ENCODE measurements at regions not wholly inside any gene's neighbourhood (a gene's known extent, or its start where the extent isn't known, plus 50 kb on each side); places are given as distances from the start of the nearest gene placed in this dataset.

DNA sequence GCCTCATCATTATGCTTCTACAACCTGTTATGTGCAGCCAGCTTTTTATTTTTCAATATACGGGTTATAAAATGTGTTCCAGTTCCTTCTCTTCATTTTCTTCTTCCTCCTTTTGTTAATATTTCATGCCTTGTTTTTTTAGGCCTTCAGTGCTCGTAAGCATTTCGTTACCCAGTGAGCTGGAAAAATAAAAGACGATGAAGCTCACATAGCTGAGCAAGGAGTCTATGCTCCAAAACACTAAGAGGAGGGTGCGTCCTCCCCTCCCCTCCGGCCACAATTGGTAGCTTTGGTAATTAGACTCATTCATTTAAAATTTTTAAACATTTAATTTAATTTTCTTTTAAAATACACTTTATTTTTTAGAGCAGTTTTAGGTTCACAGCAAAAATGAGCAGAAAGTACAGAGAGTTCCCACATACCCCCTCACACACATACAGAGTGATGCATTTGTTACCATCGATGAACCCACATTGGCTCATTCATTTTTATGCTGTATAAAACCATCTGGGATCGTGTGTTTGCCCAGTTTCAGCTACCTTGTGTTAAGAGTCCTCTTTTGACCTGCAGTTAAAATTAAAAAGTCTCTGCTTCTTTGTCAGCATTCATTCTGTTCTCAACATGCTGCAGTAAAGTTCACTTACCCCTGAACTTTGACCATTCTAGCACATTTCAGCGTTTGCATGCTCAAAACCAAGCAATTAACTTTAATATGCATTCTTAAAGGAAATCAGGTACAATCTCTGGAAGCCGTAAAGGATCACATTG is 223.9 kb downstream of the LACC1 start:
- Mint-ChIP-seq H3K36me3 (ENCODE audit: low read depth) (peaks cover 4% of the 10 kb centered on the region), H3K27me3 (ENCODE audit: low read depth, poor library complexity) (peaks cover 10% of the 10 kb centered on the region)
- DNase-seq = no peak

DNA sequence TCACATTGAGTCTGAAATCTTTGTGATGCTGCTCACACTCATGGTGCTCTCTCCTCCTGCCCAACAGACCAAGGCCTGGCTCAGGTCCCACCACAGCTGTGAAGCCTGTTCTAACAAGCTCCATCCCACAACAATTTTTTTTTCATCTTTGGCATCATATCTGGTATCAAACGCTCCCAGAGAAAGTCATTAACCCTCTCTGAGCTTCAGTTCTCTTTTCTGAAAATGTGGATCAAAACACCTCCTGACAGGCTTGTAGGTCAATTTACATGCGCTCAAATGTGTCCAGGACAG is 224.4 kb downstream of the LACC1 start:
- Mint-ChIP-seq H3K4me1 (peaks cover 8% of the 10 kb centered on the region), H3K4me3 (no peak overlapping the region), H3K27ac (no peak overlapping the region)

More for the DNA sequence above, 223.9 kb downstream of the LACC1 start:
- no peak for TF ChIP-seq CTCF (IDR thresholded peaks at IDR 0.05)
- H3K9me3 Mint-ChIP-seq = peaks cover 33% of the 10 kb centered on the region
- peaks cover 3% of the 10 kb centered on the region for H3K4me1 Mint-ChIP-seq
- H3K27ac Mint-ChIP-seq = no peak overlapping the region
- no peak overlapping the region for H3K4me3 Mint-ChIP-seq

DNA sequence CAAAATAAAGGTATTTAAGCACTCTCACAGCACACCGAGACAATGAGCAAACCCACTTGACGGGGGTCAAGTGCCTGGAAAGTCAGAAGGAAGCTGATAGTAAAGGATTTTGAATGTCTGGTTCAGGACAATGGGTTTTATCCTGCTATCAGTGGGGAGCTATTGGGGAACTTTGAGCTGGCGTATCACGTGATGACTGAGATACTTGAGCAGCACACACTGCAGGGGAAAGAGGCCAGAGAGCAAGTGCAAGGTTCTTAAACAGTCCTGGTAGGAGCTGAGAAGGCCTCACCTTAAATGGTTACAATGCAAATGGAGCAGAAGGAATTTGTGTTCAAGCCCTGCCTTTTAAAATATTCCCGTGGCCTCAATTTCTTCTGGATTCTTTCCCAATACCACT is 225.3 kb downstream of the LACC1 start:
- H3K27ac Mint-ChIP-seq = no peak overlapping the region
- TF ChIP-seq CTCF (IDR thresholded peaks at IDR 0.05) = no peak
- H3K36me3 Mint-ChIP-seq (ENCODE audit: low read depth) = peaks cover 4% of the 10 kb centered on the region
- H3K27me3 Mint-ChIP-seq (ENCODE audit: low read depth, poor library complexity) = peaks cover 11% of the 10 kb centered on the region
- no peak overlapping the region for H3K4me3 Mint-ChIP-seq
- DNase-seq = no peak
- H3K4me1 Mint-ChIP-seq = peaks cover 10% of the 10 kb centered on the region
- H3K9me3 Mint-ChIP-seq = peaks cover 30% of the 10 kb centered on the region

More for the DNA sequence above, 224.4 kb downstream of the LACC1 start:
- Mint-ChIP-seq H3K27me3 (ENCODE audit: low read depth, poor library complexity) (peaks cover 10% of the 10 kb centered on the region), H3K9me3 (peaks cover 33% of the 10 kb centered on the region), H3K36me3 (ENCODE audit: low read depth) (peaks cover 4% of the 10 kb centered on the region)
- DNase-seq = no peak
- no peak for TF ChIP-seq CTCF (IDR thresholded peaks at IDR 0.05)

DNA sequence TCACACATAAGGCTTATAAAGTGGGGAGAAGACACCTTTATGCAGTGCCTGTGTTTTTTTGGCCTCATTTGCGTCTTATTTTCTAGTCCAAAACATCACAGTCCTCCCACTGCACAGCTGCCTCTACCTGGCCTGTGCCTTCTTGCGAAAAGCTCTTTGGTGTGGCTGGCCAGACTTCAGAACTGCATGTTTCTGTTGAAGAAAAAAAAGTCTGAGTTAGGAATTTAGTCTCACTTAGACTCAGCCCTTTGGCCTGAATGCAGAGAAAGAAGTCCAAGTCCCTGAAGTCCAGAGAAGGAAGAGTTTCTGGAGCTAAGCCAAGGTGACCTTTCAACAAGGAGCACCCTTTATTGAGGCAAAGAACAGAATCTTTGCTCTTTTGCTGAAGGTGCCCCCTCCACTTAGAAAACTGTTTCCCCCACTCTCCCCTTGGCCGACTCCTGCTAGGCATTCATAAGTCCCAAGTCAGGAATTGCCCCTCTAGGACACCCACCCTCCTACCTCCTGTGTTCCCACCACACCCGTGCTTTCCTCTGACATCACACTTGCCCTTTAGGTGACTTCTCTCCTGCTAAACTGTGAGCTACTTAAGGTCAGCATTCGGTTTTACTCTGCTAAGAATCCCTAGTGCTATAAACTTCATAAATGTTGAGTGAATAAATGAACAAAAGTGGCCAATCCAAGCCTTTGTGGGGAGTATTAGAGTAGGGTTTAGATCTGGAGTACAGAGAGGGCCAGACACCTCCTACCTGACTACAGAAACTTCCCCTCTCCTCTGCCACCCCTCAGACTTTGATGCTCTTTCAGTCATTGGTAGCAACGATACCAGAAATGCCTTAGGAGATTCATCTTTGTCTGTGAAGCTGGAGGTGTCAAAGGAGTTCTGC is 226.8 kb downstream of the LACC1 start:
- Mint-ChIP-seq H3K9me3 (peaks cover 23% of the 10 kb centered on the region), H3K27me3 (ENCODE audit: low read depth, poor library complexity) (peaks cover 12% of the 10 kb centered on the region), H3K4me3 (no peak overlapping the region), H3K36me3 (ENCODE audit: low read depth) (peaks cover 4% of the 10 kb centered on the region), H3K4me1 (peaks cover 10% of the 10 kb centered on the region), H3K27ac (no peak overlapping the region)
- TF ChIP-seq CTCF (IDR thresholded peaks at IDR 0.05) = no peak
- no peak for DNase-seq

DNA sequence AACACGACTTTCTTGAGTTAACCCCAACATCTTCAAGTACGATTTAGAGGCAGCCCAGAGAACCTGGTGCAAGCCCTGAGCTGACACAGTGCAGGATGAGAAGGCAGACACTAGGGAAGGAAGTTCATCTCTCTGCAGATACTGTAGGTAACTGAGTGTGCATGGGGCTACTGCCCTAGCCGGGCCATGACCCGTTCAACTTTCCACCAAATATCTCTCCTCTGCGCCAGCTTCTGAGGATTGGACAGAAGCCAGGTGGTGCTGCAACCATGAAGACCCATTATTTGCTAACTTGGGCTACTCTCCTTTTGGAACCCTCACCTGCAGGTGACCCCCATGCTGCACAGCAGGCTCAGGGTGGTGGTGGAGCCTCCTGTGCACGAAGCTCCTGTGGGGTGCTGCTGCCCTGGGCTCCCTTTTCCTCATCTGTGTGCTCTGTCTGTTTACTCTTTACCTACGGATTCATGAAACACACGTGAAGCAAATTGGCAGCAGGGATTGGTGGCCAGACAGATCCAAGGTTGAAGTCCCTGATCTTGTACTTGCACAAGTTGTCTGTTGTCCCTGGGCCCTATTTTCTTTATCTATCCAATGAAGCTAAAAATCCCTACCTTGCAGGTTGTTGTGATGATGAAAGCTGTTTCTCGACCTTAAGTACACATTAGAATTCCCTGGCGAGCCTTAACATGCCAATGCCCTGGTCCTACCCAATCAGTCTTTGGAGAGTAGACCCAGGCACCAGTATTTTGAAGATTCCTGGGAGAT is 227.8 kb downstream of the LACC1 start:
- peaks cover 10% of the 10 kb centered on the region for H3K4me1 Mint-ChIP-seq
- H3K27me3 Mint-ChIP-seq (ENCODE audit: low read depth, poor library complexity) = peaks cover 12% of the 10 kb centered on the region
- peaks cover 4% of the 10 kb centered on the region for H3K36me3 Mint-ChIP-seq (ENCODE audit: low read depth)
- no peak for DNase-seq
- peaks cover 16% of the 10 kb centered on the region for H3K9me3 Mint-ChIP-seq
- no peak overlapping the region for H3K27ac Mint-ChIP-seq
- no peak for TF ChIP-seq CTCF (IDR thresholded peaks at IDR 0.05)
- H3K4me3 Mint-ChIP-seq = no peak overlapping the region
